ENCODE measurements at regions not wholly inside any gene's neighbourhood (a gene's known extent, or its start where the extent isn't known, plus 50 kb on each side); places are given as distances from the start of the nearest gene placed in this dataset.
A peak's percentile ranks its signal among the peaks of the same experiment; 100 is the strongest.
"Not testable (repeated sequence)": the region's sequence is repeated elsewhere in the genome, so short reads cannot be mapped to it uniquely, and the experiment has no call there.

DNA sequence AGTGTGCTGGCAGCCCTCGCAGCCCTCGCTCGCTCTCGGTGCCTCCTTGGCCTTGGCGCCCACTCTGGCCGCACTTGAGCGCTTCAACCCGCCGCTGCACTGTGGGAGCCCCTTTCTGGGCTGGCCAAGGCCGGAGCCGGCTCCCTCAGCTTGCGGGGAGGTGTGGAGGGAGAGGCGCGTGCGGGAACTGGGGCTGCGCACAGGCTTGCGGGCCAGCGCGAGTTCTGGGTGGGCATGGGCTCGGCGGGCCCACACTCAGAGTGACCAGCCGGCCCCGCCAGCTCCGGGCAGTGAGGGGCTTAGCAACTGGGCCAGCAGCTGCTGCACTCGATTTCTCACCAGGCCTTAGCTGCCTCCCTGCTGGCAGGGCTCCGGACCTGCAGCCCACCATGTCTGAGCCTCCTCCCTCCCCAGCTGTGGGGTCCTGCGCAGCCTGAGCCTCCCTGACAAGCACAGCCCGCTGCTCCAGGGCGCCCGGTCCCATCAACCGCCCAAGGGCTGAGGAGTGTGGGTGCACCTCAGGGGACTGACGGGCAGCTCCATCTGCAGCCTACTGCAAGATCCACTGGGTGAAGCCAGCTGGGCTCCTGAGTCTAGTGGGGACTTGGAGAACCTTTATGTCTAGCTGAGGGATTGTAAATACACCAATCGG is 786.0 kb upstream of the SORCS1 start:
- not testable (repeated sequence) for DNase-seq

DNA sequence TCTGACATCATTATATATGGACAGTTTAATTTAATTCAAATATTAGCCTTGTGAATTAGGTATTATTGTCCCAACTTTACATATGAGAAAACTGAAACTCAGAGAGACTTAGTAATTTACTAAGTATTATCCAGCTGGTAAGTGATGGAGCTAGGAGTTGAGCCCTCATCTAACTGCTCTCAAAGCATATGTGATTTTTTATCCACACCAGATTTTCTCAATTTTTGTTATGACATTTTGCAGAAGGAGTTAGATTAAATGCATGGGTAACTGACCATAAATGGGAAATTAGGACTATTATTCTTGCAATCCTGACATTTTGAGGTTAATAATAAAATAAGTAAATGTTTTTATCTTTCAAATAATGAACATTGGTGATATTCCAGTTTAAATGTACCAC is 778.3 kb upstream of the SORCS1 start:
- DNase-seq: no peak

DNA sequence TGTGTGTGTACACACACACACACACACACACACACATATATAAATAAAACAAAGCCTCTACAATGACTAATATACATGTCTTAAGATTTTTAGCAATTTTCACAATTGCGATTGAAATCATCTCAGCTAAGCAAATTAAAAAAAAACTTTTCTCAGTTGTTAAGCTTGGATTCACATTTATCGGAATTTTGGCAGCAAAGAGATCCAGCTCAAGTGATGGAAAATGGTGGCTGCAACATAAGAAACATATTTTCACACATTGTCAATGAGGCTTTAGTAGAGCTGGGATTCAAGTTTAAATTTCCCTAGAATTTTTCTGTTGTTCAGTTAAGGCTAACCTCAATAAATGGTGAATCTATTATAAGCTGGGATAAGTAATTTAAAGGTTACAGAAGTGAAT is 768.6 kb upstream of the SORCS1 start:
- DNase-seq: no peak

DNA sequence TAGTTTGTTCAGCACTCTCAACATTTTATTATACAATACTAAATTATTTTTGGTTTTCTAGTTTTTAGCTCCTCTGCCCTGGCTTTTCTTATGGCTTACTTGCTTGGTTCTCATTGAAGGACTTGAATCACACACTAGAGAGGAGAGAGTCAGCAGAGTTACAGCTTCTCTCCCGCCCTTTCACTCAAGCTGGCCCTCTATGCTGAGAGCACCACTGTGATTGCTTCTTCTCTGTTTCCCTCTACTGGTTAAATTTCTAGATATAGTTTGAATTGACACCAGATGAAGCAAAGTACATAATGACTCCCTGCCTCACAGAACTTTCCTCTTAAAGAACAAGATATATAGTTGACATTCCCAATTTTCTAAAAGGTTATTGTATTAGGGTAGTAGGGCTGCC is 767.3 kb upstream of the SORCS1 start:
- DNase-seq: no peak

DNA sequence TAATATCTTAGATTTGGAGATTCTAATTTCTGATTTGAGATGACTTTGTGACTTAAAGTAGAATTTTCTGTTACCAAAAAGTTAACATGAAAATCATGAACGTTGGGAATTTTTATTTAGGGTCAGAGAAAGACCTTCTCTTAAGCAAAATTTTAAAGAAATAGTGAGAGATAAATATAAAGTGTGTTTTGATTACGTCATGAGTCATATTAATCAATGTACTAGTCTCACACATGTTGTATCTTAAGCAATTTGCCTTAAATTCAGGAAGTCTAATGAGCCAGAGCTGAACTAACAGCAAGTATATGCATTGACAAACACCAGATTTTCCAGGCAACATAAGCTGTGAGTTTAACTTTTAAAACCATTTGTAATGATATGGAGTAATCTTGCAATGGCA is 765.5 kb upstream of the SORCS1 start:
- DNase-seq: no peak

DNA sequence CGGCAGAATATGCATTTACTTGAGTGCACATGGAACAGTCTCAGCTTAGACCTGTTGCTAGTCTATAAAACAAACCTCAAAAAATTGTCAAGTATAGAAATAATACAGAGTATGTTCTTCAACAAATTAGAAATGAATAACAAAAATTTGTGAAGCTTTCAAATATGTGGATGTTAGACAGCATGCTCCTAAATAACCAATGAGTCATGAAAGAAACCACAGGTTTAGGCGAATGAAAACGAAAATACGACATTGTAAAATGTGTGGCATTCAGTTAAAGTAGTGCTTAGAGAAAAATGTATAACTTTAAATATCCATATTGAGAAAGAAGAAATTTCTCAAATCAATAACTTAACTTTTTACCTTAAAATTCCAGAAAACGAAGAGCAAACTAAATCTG is 760.0 kb upstream of the SORCS1 start:
- DNase-seq: no peak

DNA sequence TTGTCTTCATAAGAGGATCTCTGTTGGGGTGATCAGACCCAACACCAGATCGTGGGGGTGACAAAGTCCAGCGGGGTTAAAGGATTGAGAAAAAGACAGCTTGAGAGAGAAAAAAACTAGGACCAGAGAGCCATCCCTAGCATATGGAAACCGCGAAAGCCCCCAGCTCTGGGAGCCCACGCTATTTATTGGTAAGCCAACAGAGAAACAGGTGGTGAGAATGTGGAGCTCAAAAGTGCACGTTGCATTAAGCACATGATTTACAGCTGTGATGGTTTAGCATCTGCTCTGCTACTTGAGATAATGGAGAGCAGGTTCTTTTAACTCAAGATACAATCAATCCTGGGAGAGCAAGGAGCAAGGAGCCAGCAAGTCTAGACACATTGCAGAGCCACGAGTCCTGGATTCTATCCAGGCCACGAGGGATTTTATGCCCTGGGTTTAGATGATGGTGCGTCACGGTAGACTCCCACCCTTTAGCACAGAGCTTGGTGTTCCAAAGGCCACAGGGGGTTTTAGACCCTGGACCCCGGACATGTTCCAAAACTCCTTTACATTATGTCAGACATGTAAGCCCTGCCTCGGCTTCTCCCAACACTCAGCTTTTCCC is 755.2 kb upstream of the SORCS1 start:
- DNase-seq: no peak

DNA sequence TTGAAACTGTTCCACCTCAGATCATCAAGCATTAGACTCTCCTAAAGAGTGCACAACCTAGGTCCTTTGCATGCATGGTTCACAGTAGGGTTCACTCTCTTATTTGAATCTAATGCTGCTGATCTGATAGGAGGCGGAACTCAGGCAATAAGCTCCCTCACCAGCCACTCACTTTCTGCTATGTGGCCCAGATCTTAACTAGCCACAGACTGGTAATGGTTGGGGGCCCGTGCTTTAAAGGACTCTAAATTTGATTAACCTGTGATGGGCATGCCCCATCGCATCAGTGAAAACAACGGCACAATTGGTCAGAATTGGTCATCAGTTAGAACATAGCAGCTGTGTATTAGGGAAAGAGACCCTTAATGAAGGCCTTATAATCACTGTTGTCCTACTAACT is 753.7 kb upstream of the SORCS1 start:
- DNase-seq: no peak

DNA sequence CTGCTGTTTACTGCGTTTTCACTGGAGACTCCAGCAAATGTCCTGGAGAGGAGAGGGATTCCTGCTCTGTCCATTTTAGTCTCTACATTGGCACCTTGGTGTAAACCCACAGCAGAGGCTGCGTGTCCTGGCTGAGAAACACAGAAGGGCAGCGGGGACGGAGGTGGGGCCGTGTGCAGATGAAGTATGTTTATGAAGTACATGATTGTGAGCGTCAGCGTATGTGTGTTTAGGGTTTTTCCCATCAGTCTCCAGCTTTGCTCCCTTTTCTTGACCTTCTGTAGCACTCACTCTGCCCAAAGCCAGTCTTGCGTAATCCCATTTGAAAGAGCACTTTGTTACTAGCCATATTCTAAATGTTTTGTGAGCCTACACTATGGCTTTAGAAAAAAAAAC is 750.7 kb upstream of the SORCS1 start:
- DNase-seq: no peak

DNA sequence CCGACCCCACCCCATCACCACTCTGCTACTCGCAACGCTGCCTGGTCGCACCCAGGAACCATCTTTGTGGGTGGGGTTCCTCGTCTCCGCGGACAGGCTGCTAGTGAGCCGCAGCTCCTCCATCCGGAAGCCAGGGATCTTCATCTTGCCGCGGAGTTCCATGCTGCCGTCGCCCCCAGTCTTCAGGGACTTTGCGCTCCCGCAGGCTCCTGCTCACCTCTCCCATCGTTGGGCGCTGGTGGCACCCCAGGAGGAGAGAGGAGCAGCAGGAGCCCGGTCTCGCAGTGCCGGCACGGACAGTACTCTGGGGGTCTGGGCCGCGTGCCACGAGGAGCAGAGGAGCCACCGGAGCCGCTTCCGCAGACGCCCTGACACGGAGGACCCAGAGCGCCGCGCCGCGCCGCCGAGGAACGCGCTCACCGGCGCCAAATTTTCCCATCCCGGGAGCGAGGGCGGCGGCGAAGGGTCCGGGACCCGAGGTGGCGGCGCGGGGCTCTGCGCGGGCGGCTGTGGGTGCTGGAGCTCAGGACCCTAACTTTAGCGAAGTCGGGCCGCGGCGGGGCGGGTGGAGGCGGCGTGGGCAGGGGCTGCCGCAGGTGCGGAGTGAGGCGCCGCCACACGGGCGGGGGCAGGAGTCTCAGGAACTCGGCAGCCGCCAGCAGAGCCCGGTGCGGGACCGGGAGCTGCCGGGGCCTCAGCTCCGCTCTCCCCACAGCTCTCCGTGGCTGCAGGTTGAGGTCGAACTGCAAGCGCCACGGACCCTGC is 750.1 kb upstream of the SORCS1 start:
- DNase-seq: peak; percentile 3

DNA sequence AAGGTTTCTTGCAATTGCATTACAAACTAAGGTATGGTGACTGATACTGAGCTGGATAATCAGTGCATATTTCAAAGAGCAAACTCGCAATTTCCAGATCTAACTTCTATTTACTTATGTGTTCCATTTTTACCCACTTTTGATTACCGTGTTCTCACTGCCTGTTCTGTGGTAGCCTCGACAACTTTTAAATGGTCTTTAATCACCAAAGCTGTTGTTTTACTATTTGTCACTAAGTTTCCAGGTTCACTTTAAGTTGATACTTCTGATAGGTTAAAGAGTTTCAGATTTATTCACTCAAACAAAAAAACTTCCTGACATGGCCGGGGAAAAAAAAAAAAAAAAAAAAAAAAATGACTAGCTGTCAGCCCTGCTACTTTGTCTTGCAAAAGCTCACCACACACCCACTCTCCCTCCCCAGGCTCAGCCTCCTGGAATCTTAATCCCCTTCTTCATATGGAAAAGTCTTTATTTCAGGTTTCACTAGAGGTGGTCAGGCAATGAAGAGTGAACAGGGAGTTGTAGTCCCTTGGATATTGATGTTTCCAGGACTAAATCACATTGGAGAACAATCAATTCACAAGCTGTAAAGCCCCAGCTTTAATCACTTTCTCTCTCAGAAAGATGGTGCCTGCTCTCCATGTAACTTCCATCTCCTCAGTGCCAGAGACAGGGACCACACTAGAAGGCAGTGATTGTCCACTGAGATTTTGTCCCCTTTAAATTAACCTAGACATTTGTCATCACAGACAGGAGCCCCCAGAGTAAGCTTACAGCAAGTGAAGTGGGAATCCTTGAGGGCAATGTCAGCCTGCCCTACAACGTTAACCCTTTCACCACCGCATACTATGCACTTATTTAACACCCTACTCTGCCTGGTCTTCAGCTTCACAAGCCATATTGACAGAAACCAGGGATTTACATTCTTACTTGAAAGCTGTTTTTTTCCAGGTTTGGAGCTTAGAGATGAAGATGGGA is 749.1 kb upstream of the SORCS1 start:
- DNase-seq: no peak

DNA sequence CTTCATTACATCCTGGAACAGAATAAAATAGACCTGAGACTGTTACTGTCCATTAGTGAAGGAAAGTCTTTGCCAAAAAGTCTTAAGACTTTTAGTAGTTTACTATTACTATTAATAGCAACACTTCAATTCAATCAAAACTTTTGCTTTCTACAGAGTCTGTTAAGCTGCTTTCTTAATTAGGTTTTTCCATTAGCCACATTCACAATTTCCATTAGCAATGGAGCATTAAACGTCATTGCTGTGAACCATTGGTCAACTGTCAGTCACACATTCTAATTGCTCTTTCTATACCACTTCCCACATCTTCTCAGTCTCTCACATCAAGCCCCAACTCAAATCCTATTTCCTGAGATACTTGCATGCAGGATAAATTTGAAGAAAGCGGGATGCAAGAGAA is 736.6 kb upstream of the SORCS1 start:
- no peak for DNase-seq

DNA sequence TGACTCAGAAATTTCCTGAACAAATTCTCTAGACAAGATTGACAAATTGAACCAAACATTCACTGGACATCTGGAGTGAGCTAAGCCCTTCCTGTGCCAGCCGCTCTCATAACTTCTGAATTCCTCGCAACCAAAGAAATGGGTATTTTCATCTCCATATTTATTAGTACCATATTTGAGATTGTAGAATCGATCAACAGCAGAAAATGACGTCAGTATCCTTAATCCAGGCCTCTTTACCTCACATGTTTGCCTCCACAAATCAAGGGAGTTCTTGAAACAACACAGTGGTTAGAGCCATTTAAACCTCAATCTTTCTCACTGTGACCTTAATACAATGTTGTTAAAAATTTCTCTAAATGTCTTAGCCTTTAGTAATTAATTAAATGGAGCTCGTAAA is 735.6 kb upstream of the SORCS1 start:
- DNase-seq: no peak

DNA sequence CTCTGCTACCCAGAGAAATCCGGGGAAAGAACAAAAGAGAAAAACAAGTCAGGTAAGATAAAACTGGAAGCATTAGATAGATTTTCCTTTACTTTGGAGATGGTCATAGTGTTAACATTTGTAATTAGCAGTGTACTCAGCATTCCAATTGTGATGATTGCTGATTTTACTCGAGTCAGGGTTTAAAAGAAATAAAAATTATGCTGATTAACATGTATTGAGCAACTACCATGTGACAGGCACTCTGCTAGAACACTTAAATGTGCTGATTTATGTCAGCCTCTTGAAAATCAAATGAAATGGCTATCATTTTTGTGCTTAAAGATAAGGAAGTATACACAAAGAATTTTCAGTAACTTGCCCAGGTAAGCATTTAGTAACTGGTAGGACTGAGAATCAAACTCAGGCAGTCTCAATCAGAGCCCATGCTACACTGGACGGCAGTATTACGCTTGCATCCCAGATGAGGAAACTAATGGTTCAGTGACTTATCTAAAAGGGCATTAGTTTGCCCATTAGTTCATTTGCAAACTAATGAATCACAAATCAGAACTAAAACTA is 735.1 kb upstream of the SORCS1 start:
- DNase-seq: no peak

DNA sequence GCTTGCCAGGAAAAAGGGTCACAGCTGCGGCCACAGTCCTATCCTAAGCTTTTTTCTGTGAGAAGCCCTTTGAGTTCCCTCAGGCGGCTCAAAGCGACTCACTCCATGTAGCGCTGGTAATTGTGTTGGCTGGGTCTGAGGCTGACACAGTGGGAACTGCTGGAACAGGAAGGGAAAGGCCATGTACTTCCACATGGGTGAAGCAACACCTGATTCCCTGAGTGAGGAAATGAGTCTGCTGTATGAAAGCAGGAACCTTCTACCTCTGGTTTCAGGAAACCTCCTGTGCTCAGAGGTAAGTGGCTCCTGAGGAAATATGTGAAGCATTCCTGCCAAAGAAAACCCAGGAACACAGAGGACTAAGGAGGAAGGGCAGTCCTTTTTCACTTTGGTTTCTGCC is 734.6 kb upstream of the SORCS1 start:
- DNase-seq: no peak

DNA sequence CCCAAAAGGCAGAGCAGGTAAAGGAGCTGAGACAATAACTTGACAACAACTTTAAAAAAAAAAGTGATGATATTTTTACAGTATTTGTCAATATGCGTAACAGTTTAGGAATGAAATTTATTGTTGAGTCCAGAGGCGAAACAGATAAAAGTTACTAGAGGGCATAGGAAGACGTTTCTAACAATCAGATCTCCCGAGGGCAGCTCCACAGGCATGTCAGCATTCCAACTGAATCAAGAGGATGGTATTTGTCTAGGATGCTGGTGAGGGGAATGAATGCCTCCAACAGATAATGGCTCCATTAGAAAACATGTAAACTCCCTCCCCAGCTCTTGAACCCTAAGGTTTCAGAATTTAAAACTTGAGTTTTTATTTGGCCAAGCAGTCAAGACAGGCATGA is 733.9 kb upstream of the SORCS1 start:
- no peak for DNase-seq

DNA sequence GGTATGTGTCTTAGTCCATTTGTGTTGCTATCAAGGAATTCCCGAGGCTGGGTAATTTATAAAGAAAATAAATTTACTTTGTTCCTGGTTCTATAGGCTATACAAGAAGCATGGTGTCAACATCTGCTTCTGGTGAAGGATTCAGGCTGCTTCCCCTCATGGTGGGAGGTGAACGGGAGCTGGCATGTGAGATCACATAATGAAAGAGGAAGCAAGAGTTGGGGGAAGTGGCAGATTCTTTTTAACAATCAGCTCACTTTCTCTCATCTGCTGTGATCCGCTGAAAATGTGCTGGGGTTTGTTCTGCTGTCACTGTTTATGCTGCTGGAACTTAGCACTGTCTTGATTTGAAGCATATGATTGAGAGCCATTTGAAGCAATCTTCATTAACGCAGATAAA is 730.0 kb upstream of the SORCS1 start:
- peak; percentile 5 for DNase-seq

DNA sequence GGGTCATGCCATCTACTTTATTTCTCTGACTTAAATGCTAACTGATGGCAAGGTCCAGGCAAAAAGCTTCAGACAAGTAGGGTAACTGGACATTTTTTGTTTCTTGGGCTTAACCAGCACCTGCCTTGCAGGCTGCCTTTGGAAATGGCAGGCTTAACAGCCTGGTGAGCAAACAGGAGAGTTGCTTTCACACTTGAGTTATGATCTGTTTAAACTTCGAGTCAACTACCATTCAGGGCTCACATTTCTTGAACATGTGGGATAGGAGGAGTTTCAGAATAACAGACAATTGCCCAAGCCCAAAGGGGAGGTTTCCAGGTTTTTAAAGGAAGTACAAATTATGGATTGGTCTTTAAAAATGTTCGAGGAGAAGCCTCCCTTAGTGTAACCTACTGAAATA is 724.6 kb upstream of the SORCS1 start:
- no peak for DNase-seq

DNA sequence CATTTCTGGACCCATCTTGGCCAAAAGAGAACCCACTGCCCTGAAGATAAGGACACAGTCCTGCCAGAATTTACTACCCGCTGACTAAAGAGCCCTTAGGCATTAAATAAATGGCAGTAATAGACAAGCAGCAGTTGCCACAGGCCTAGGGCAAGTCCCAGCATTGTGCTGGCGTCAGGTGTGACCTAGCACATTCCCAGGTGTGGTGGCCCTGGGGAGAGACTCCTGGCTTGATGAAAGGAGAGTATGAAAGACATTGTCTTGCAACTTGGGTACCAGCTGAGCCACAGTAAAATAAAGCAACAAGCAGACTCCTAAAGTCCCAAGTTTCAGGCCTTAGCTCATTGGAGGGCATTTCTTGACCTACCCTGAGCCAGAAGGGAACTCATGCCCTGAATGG is 715.7 kb upstream of the SORCS1 start:
- DNase-seq: no peak

DNA sequence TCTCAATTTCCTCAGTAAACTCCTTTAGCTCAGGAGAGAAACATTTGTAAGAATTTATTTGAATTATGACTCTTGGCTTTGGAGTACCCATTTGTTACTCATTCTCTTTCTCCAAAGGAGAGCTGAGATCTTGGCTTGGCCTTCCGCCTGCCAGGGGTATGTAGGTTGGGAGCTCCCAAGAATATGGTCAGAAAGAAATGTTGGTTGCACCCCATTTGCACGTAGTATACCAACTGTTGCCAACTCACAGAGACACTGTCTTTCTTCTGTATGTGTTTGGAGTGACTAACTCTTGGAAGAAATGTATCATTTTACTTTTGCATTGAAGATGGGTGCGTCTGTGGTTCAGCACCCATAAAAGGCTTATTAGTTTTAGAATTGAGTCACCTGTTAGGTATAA is 708.5 kb upstream of the SORCS1 start:
- DNase-seq: no peak

DNA sequence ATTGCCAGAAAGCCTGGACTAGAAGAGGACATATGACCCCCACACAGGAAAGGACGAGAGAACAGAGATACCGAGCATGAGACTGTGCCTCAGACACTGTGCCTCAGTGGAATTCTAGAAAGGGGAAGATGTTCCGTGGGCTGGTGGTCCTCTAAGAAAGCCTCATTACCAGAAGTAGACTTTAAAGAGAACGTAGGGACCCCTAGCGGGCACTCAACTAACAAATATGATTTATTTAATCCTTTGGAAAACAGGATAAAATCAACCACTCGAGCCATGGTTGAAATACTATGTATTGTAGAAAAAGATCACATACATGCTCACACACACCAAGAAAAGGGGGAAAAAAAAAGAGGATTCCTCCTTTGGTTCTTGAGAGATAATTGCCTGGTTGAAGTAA is 701.2 kb upstream of the SORCS1 start:
- DNase-seq: peak; percentile 3

DNA sequence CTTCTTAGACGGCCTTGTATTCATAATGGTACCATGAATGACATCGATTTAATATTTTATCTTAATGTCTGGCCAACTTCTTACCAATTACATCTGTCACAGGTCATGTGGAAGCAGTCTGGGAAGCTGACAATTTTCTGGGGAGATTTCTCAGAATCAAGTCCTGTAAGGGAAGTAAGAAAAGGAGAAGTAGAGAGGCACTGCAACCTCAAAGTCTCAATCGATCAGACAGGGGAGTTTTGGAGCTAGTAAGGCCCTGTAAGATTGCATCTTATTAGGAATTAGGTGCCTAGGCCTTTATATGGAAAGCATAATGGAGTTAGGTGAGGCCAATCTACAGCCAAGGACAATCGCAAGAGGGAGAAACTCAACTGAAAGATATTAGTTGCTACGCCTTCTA is 694.6 kb upstream of the SORCS1 start:
- DNase-seq: peak; percentile 4

DNA sequence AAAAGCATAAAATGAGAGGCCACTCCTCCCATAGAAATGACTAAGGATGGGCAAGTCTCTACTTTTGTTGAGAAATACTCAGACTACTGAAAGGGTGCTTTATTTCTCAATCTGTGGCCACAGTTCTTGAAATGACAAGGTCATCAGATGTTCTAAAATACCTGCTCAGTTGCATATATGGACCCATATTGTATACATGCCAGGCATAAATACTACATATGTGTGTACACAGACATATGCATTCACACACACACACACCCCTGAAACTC is 691.5 kb upstream of the SORCS1 start:
- DNase-seq: no peak

Measured in hematopoietic multipotent progenitor cell treated with erythropoietin and hydrocortisone succinate and interleukin-3 and kit ligand, for 4 days (in vitro differentiated cells).